Nephron (organoid): ENCODE measurements at regions not wholly inside any gene's neighbourhood (a gene's known extent, or its start where the extent isn't known, plus 50 kb on each side); places are given as distances from the start of the nearest gene placed in this dataset.

Experiments
- H3K27ac Mint-ChIP-seq, 3 experiments: 2 replicates each; pipeline ENCODE4 v1.8.0; 2020; ENCODE audit warnings: mixed read lengths in 3 of 3, mild to moderate bottlenecking in 2 of 3, moderate library complexity in 1 of 3
- H3K27me3 Mint-ChIP-seq: 2 replicates; pipeline ENCODE4 v1.8.0; 2021; ENCODE audit warnings: low read depth, mild to moderate bottlenecking, moderate library complexity, mixed read lengths
- H3K36me3 Mint-ChIP-seq: 2 replicates; pipeline ENCODE4 v1.8.0; 2020; ENCODE audit warnings: low read depth, mixed read lengths
- H3K4me1 Mint-ChIP-seq: 2 replicates; pipeline ENCODE4 v1.8.0; 2020; ENCODE audit warnings: mixed read lengths
- H3K4me3 Mint-ChIP-seq, 3 experiments: 2 replicates each; pipeline ENCODE4 v1.8.0; 2020; ENCODE audit warnings: mild to moderate bottlenecking in 3 of 3, mixed read lengths in 3 of 3, moderate library complexity in 2 of 3
- H3K9me3 Mint-ChIP-seq: 2 replicates; pipeline ENCODE4 v1.8.0; 2020; ENCODE audit warnings: mixed read lengths
- CTCF ChIP-seq, 3 experiments: fragments of 200-600 bp; sonication (generic); IDR thresholded peaks; one replicate each; pipeline ENCODE4 v1.5.0; 2021; ENCODE audit warnings: antibody characterized with exemption in 3 of 3; ENCODE audit not compliant: unreplicated experiment in 3 of 3

- no peaks in the 10 kb centered on the region for H3K36me3 Mint-ChIP-seq
- TF ChIP-seq CTCF (IDR thresholded peaks at IDR 0.05; ENCODE audit: unreplicated experiment in 3 of 3), result no peak
- H3K9me3 Mint-ChIP-seq, result peaks cover 9% of the 10 kb centered on the region
- no peak overlapping the region for H3K4me3 Mint-ChIP-seq
- H3K27me3 Mint-ChIP-seq, result no peaks in the 10 kb centered on the region
- H3K27ac Mint-ChIP-seq, result peak overlapping the region in 2 of 3 experiments; percentile 7 to 18
- peaks cover 30% of the 10 kb centered on the region for H3K4me1 Mint-ChIP-seq
Observed at GRCh38 chr3:113138839-113139743, 72.3 kb upstream of the BOC start.

GRCh38 chr3:113140876-113141275 lies 70.5 kb upstream of the BOC start:
- Mint-ChIP-seq H3K9me3 (peaks cover 9% of the 10 kb centered on the region), H3K27me3 (no peaks in the 10 kb centered on the region)

GRCh38 chr3:113141543-113141942 lies 69.8 kb upstream of the BOC start:
- Mint-ChIP-seq H3K27ac (peak overlapping the region; percentile 61 to 83 (median 79)), H3K4me1 (peaks cover 39% of the 10 kb centered on the region), H3K9me3 (peaks cover 9% of the 10 kb centered on the region), H3K27me3 (no peaks in the 10 kb centered on the region), H3K4me3 (no peak overlapping the region), H3K36me3 (no peaks in the 10 kb centered on the region)
- no peak for TF ChIP-seq CTCF (IDR thresholded peaks at IDR 0.05; ENCODE audit: unreplicated experiment in 3 of 3)

More at GRCh38 chr3:113140876-113141275, 70.5 kb upstream of the BOC start:
- peaks cover 39% of the 10 kb centered on the region for H3K4me1 Mint-ChIP-seq
- peak overlapping the region; percentile 61 to 83 (median 79) for H3K27ac Mint-ChIP-seq
- TF ChIP-seq CTCF (IDR thresholded peaks at IDR 0.05; ENCODE audit: unreplicated experiment in 3 of 3), result no peak
- H3K4me3 Mint-ChIP-seq, result no peak overlapping the region
- H3K36me3 Mint-ChIP-seq, result no peaks in the 10 kb centered on the region

- TF ChIP-seq CTCF (IDR thresholded peaks at IDR 0.05; ENCODE audit: unreplicated experiment in 3 of 3), result no peak
- no peak overlapping the region for H3K4me3 Mint-ChIP-seq
- H3K4me1 Mint-ChIP-seq, result peaks cover 44% of the 10 kb centered on the region
- no peaks in the 10 kb centered on the region for H3K27me3 Mint-ChIP-seq
- H3K27ac Mint-ChIP-seq, result peak overlapping the region; percentile 63 to 92 (median 74)
- H3K9me3 Mint-ChIP-seq, result peaks cover 9% of the 10 kb centered on the region
- H3K36me3 Mint-ChIP-seq, result no peaks in the 10 kb centered on the region
Observed at GRCh38 chr3:113142476-113142875, 68.9 kb upstream of the BOC start.

- Mint-ChIP-seq H3K27me3 (no peaks in the 10 kb centered on the region), H3K36me3 (no peaks in the 10 kb centered on the region), H3K9me3 (peaks cover 7% of the 10 kb centered on the region), H3K4me1 (peaks cover 53% of the 10 kb centered on the region), H3K4me3 (no peak overlapping the region), H3K27ac (peak overlapping the region; percentile 63 to 92 (median 74))
- no peak for TF ChIP-seq CTCF (IDR thresholded peaks at IDR 0.05; ENCODE audit: unreplicated experiment in 3 of 3)
Observed at GRCh38 chr3:113143353-113143752, 68.0 kb upstream of the BOC start.
